Activated T-helper 2 cell treated with anti-CD3 and anti-CD28 coated beads, Interferon-gamma antibody, Interleukin-2, Interleukin-4, amounts not matched to agents 10 μg/mL and 5 μg/mL and 100 μg/mL, durations not matched to agents 14 hours and 24 hours and 36 hours (primary cell): ENCODE measurements at regions not wholly inside any gene's neighbourhood (a gene's known extent, or its start where the extent isn't known, plus 50 kb on each side); places are given as distances from the start of the nearest gene placed in this dataset.

ENCODE experiments used
- DNase-seq: peaks from one replicate; pipeline ENCODE4 v3.0.0; 2021; ENCODE audit warnings: low spot score
- H3K27ac Mint-ChIP-seq: one replicate; pipeline ENCODE4 v1.8.0; 2021; ENCODE audit warnings: mixed read lengths
- H3K27me3 Mint-ChIP-seq: one replicate; pipeline ENCODE4 v1.8.0; 2021; ENCODE audit warnings: low read depth, mixed read lengths
- H3K36me3 Mint-ChIP-seq: one replicate; pipeline ENCODE4 v1.8.0; 2021; ENCODE audit warnings: low read depth, mixed read lengths
- H3K4me1 Mint-ChIP-seq: one replicate; pipeline ENCODE4 v1.8.0; 2021; ENCODE audit warnings: low read depth, mixed read lengths
- H3K4me3 Mint-ChIP-seq: one replicate; pipeline ENCODE4 v1.8.0; 2021; ENCODE audit warnings: low read depth, mild to moderate bottlenecking, moderate library complexity, mixed read lengths
- H3K9me3 Mint-ChIP-seq: one replicate; pipeline ENCODE4 v1.8.0; 2021; ENCODE audit warnings: mixed read lengths
- intact Hi-C: fragments of 100-400 bp; cut with micrococcal nuclease; formaldehyde crosslinking; loops from one replicate; pipeline ENCODE4 v1.15.1; 2023

DNA sequence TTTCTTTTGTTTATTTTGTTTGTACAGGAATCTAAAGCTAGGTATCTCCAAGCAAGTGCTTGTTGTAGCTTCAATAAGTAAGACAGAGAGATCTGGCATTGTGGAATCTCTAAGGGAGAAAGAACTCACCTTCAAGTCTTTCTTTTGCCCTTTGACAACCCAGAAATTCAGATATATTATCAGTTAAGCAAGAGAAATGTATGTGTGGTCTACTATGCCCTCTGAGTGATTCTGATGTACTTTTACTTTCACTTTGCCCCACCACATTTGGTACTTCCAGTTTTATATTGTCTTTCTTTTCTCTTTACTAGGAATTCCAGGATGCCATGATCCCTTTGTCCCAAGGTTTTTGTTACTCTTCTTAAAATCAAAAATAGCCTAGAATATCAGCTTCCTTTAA lies 259.6 kb upstream of the PIK3C3 start:
- intact Hi-C loops: no loop called here
- H3K4me3 Mint-ChIP-seq: no peak overlapping the region
- H3K9me3 Mint-ChIP-seq: no peaks in the 10 kb centered on the region
- peaks cover 3% of the 10 kb centered on the region for H3K4me1 Mint-ChIP-seq
- H3K36me3 Mint-ChIP-seq: no peaks in the 10 kb centered on the region
- no peak overlapping the region for H3K27ac Mint-ChIP-seq
- H3K27me3 Mint-ChIP-seq: no peaks in the 10 kb centered on the region
- DNase-seq: no peak

- Mint-ChIP-seq H3K9me3 (no peaks in the 10 kb centered on the region), H3K4me1 (peaks cover 3% of the 10 kb centered on the region), H3K27me3 (no peaks in the 10 kb centered on the region), H3K27ac (no peak overlapping the region), H3K36me3 (no peaks in the 10 kb centered on the region), H3K4me3 (no peak overlapping the region)
- intact Hi-C loops: no loop called here
- no peak for DNase-seq
Observed at GRCh38 chr18:41693008-41693407, 262.0 kb upstream of the PIK3C3 start.

DNA sequence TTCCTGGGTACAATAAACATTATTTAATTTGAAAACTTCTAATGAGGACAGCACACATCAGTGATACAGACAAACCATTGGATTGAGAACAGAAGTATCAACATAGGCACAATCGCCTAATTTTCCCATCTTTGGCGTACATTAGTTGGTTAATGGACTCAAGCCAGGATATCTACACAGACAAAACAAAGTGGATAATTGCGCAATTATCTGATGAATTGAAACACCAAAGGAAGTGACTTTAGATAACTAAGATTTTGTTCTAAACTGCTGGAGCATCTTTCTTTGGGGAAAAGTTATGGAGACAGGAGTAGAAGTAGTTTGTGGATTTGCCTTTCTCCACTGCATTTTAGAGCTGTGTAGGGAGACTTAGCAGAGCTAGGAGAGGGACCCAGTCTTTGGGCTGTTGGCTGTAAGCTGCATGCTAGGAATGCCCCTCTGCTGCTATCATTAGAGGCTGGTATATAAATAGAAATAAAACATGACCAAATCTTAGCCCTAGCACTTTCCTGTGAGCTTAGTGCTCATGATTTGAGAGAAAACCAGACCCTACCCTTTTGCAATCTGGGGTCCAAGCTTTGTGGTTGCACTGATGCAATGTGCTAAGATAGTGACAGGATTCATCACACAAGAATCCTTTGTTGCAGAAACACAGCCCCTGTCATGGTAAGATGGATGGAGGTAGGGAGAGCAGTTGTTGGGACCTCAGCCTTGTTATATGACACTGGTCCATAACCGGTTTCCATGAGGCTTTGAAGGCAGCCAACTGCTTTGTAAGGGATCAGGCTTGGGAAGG lies 264.5 kb upstream of the PIK3C3 start:
- no peak for DNase-seq
- H3K36me3 Mint-ChIP-seq: no peaks in the 10 kb centered on the region
- no peaks in the 10 kb centered on the region for H3K27me3 Mint-ChIP-seq
- no peak overlapping the region for H3K27ac Mint-ChIP-seq
- peaks cover under 1% of the 10 kb centered on the region for H3K4me1 Mint-ChIP-seq
- no peaks in the 10 kb centered on the region for H3K9me3 Mint-ChIP-seq
- intact Hi-C loops: no loop called here
- H3K4me3 Mint-ChIP-seq: no peak overlapping the region

- Mint-ChIP-seq H3K4me3 (no peak overlapping the region), H3K4me1 (no peaks in the 10 kb centered on the region), H3K27ac (no peak overlapping the region), H3K9me3 (peaks cover 4% of the 10 kb centered on the region), H3K36me3 (no peaks in the 10 kb centered on the region), H3K27me3 (no peaks in the 10 kb centered on the region)
- DNase-seq: no peak
- intact Hi-C loops: no loop called here
Observed at GRCh38 chr18:41687138-41687537, 267.9 kb upstream of the PIK3C3 start.

DNA sequence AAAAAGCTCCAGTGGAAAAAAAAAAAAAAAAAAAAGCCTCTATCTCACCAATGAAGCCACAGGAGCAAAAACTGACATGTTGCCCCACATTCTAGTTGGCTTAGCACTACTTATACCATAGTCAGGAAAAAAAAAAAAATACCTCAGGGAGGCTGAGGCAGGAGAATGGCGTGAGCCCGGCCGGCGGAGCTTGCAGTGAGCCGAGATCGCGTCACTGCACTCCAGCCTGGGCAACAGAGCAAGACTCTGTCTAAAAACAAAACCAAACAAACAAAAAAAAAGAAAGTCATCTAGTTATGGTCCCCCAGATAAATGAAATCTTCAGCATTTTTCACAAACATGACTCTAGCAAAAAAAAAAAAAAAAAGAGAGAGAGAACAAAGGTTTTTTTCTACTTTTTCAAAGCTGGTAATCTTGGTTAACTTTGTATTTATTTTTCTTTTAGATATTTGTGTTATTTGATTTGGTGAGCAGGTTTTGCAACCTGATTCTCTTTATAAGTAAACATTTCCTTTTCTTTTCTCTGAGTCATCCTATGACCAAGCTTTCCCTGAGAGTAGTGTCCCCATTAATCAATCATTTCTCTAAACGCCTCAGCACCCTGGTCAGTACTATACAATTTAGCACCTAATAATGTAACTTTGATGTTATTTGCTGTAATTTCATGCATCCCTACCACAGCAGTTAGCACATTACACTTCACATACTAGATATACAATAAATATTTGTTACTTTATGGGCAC lies 273.7 kb upstream of the PIK3C3 start:
- Mint-ChIP-seq H3K9me3 (peaks cover 4% of the 10 kb centered on the region), H3K27ac (no peak overlapping the region), H3K27me3 (no peaks in the 10 kb centered on the region), H3K4me3 (no peak overlapping the region), H3K36me3 (no peaks in the 10 kb centered on the region), H3K4me1 (no peaks in the 10 kb centered on the region)
- intact Hi-C loops: no loop called here
- no peak for DNase-seq

DNA sequence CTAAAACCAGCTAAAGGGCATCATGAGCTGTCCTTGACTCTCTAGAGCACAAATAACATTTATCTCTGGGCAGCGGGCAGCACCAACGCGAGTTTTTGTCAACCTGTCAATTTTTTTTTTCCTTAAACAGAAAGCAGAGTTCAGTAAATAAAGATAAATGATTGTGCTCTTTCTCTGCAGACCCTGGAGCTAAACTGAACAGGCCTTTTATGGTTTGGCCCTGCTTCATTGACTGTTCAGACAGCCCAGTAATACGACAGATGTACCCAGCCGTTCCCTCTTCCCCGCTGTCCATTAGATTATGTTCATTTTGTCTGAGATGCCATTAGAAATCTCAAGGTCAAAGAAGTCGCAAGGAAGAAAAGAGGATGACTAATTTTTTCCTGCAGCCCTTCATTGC lies 280.5 kb upstream of the PIK3C3 start:
- Mint-ChIP-seq H3K27ac (no peak overlapping the region), H3K4me1 (no peaks in the 10 kb centered on the region), H3K9me3 (no peaks in the 10 kb centered on the region), H3K4me3 (no peak overlapping the region), H3K36me3 (no peaks in the 10 kb centered on the region), H3K27me3 (no peaks in the 10 kb centered on the region)
- no peak for DNase-seq
- intact Hi-C loops: no loop called here

- no peaks in the 10 kb centered on the region for H3K27me3 Mint-ChIP-seq
- H3K4me3 Mint-ChIP-seq: no peak overlapping the region
- H3K27ac Mint-ChIP-seq: no peak overlapping the region
- intact Hi-C loops: no loop called here
- H3K9me3 Mint-ChIP-seq: no peaks in the 10 kb centered on the region
- no peaks in the 10 kb centered on the region for H3K4me1 Mint-ChIP-seq
- no peaks in the 10 kb centered on the region for H3K36me3 Mint-ChIP-seq
- no peak for DNase-seq
Observed at GRCh38 chr18:41666231-41666630, 288.8 kb upstream of the PIK3C3 start.

GRCh38 chr18:41665210-41665609 lies 289.8 kb upstream of the PIK3C3 start:
- H3K36me3 Mint-ChIP-seq: no peaks in the 10 kb centered on the region
- H3K9me3 Mint-ChIP-seq: no peaks in the 10 kb centered on the region
- DNase-seq: no peak
- H3K27me3 Mint-ChIP-seq: no peaks in the 10 kb centered on the region
- no peak overlapping the region for H3K27ac Mint-ChIP-seq
- H3K4me1 Mint-ChIP-seq: peaks cover 3% of the 10 kb centered on the region
- no peak overlapping the region for H3K4me3 Mint-ChIP-seq
- intact Hi-C loops: no loop called here

DNA sequence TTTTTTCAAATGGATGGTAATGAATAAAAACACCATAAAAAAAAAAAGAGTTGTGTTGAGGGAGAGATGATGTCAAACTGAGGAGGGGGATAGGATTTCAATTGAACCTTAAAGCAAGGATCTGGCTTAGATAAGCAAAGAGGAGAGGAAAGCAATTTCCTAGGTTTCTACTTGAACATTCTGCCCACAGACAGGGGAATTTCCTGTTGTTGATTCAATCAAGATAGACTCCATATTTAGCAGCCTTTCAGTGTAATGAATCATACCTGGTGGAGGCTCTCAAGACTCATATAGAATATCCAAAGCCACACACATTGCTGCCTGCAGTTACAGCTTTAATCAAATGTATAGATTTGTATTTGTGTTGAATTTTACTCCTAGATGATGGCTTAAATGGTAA lies 294.4 kb upstream of the PIK3C3 start:
- Mint-ChIP-seq H3K4me3 (no peak overlapping the region), H3K27me3 (no peaks in the 10 kb centered on the region), H3K4me1 (peaks cover 3% of the 10 kb centered on the region), H3K36me3 (no peaks in the 10 kb centered on the region), H3K27ac (no peak overlapping the region), H3K9me3 (no peaks in the 10 kb centered on the region)
- no peak for DNase-seq
- intact Hi-C loops: no loop called here

- intact Hi-C loops: no loop called here
- Mint-ChIP-seq H3K9me3 (no peaks in the 10 kb centered on the region), H3K36me3 (no peaks in the 10 kb centered on the region), H3K27me3 (no peaks in the 10 kb centered on the region), H3K4me3 (no peak overlapping the region), H3K27ac (no peak overlapping the region), H3K4me1 (peaks cover 3% of the 10 kb centered on the region)
- DNase-seq: no peak
Observed at GRCh38 chr18:41659438-41660130, 295.4 kb upstream of the PIK3C3 start.

DNA sequence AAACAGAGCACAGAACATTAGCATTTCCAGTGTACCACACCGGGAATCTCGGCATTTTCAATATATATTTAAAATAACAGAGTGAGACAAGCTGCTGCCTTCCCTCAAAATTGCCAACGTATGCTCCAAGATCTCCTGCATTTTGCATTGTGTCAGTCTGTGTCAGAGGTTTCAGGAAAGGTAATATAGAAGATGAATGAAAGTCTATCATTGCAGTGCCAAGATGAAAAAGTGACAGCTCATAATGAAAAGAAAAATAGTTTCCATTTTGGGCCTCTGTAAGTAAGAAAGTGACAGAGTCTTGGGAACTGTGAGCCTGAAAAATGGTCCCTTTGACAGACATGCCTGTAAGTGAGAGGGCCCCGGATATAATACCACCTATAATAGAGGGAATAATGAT lies 297.8 kb upstream of the PIK3C3 start:
- H3K27me3 Mint-ChIP-seq: no peaks in the 10 kb centered on the region

GRCh38 chr18:41655074-41655473 lies 300.0 kb upstream of the PIK3C3 start:
- H3K27me3 Mint-ChIP-seq: no peaks in the 10 kb centered on the region
- no peak for DNase-seq
- H3K36me3 Mint-ChIP-seq: no peaks in the 10 kb centered on the region
- intact Hi-C loops: no loop called here
- no peaks in the 10 kb centered on the region for H3K9me3 Mint-ChIP-seq
- no peak overlapping the region for H3K4me3 Mint-ChIP-seq
- no peak overlapping the region for H3K27ac Mint-ChIP-seq
- H3K4me1 Mint-ChIP-seq: no peaks in the 10 kb centered on the region

More for the DNA sequence above, 297.8 kb upstream of the PIK3C3 start:
- Mint-ChIP-seq H3K4me1 (peaks cover 3% of the 10 kb centered on the region), H3K9me3 (no peaks in the 10 kb centered on the region), H3K27ac (no peak overlapping the region), H3K4me3 (no peak overlapping the region), H3K36me3 (no peaks in the 10 kb centered on the region)
- intact Hi-C loops: no loop called here
- DNase-seq: no peak

- H3K4me3 Mint-ChIP-seq: no peak overlapping the region
- H3K36me3 Mint-ChIP-seq: no peaks in the 10 kb centered on the region
- no peaks in the 10 kb centered on the region for H3K27me3 Mint-ChIP-seq
- no peak overlapping the region for H3K27ac Mint-ChIP-seq
- no peaks in the 10 kb centered on the region for H3K4me1 Mint-ChIP-seq
- no peak for DNase-seq
- no peaks in the 10 kb centered on the region for H3K9me3 Mint-ChIP-seq
- intact Hi-C loops: no loop called here
Observed at GRCh38 chr18:41647914-41648313, 307.1 kb upstream of the PIK3C3 start.
